ENCODE measurements at regions not wholly inside any gene's neighbourhood (a gene's known extent, or its start where the extent isn't known, plus 50 kb on each side); places are given as distances from the start of the nearest gene placed in this dataset.
"Not testable (repeated sequence)": the region's sequence is repeated elsewhere in the genome, so short reads cannot be mapped to it uniquely, and the experiment has no call there.

- no peak for DNase-seq (ENCODE audit: low read depth)
Observed at GRCh38 chr3:4222574-4223175, 80.5 kb upstream of the SETMAR start.

- DNase-seq (ENCODE audit: low read depth) = no peak
Observed at GRCh38 chr3:4223777-4224176, 79.4 kb upstream of the SETMAR start.

- DNase-seq (ENCODE audit: low read depth) = no peak
Observed at GRCh38 chr3:4224331-4224730, 78.8 kb upstream of the SETMAR start.

- DNase-seq (ENCODE audit: low read depth) = no peak
Observed at GRCh38 chr3:4225005-4225471, 78.1 kb upstream of the SETMAR start.

GRCh38 chr3:4228295-4228694, 74.9 kb upstream of the SETMAR start:
- no peak for DNase-seq (ENCODE audit: low read depth)

- DNase-seq (ENCODE audit: low read depth) = no peak
Observed at GRCh38 chr3:4231041-4231440, 72.1 kb upstream of the SETMAR start.

GRCh38 chr3:4232798-4233197, 70.4 kb upstream of the SETMAR start:
- DNase-seq (ENCODE audit: low read depth) = no peak

- no peak for DNase-seq (ENCODE audit: low read depth)
Observed at GRCh38 chr3:4233488-4233887, 69.7 kb upstream of the SETMAR start.

- no peak for DNase-seq (ENCODE audit: low read depth)
Observed at GRCh38 chr3:4234889-4235288, 68.3 kb upstream of the SETMAR start.

- DNase-seq (ENCODE audit: low read depth) = no peak
Observed at GRCh38 chr3:4235690-4236089, 67.5 kb upstream of the SETMAR start.

- DNase-seq (ENCODE audit: low read depth) = no peak
Observed at GRCh38 chr3:4241595-4242170, 61.5 kb upstream of the SETMAR start.

GRCh38 chr3:4245671-4246070, 57.5 kb upstream of the SETMAR start:
- DNase-seq (ENCODE audit: low read depth) = no peak

GRCh38 chr3:4247391-4247790, 55.8 kb upstream of the SETMAR start:
- no peak for DNase-seq (ENCODE audit: low read depth)

- no peak for DNase-seq (ENCODE audit: low read depth)
Observed at GRCh38 chr3:4250064-4250463, 53.1 kb upstream of the SETMAR start.

- DNase-seq (ENCODE audit: low read depth) = no peak
Observed at GRCh38 chr3:4251412-4251811, 51.8 kb upstream of the SETMAR start.

GRCh38 chr3:4253072-4253832, 49.9 kb upstream of the SETMAR start:
- DNase-seq (ENCODE audit: low read depth) = not testable (repeated sequence)
